Body of pancreas (tissue), 4 donors: ENCODE measurements at regions not wholly inside any gene's neighbourhood (a gene's known extent, or its start where the extent isn't known, plus 50 kb on each side); places are given as distances from the start of the nearest gene placed in this dataset.

Source experiments
- ATAC-seq: fragments of 150-250 bp; one replicate; pipeline ENCODE4 v1.9.1; 2016
- DNase-seq, 4 donors: peaks; one replicate each; pipeline ENCODE4 v3.0.0-alpha.2; 2019
- H3K27ac ChIP-seq, 4 donors: fragments of 200-600 bp; sonication (generic); 1 replicate in 3 of 4; 2 replicates in 1 of 4; pipeline versions ENCODE4 v1.5.1 to v1.6.1; 2016 to 2019; ENCODE audit warnings: mild to moderate bottlenecking in 1 of 4, mixed read lengths in 1 of 4, moderate library complexity in 1 of 4
- H3K27me3 ChIP-seq, 2 donors: fragments of 200-600 bp; sonication (generic); one replicate each; pipeline ENCODE4 v1.6.0; 2016; ENCODE audit warnings: mild to moderate bottlenecking in 1 of 2
- H3K36me3 ChIP-seq, 2 donors: fragments of 200-600 bp; sonication (generic); replicated peaks in 1 of 2; 2 replicates each; pipeline ENCODE4 v1.5.1; 2016; ENCODE audit warnings: low read depth in 2 of 2; ENCODE audit not compliant: insufficient read depth in 1 of 2
- H3K4me1 ChIP-seq: fragments of 200-600 bp; sonication (generic); one replicate; pipeline ENCODE4 v1.6.0; 2016
- H3K4me3 ChIP-seq, 2 donors: fragments of 200-600 bp; sonication (generic); 1 replicate in 1 of 2; 2 replicates in 1 of 2; pipeline ENCODE4 v1.5.1; 2016 to 2019
- H3K9me3 ChIP-seq, 3 donors: fragments of 200-600 bp; sonication (generic); 1 replicate in 2 of 3; 2 replicates in 1 of 3; pipeline ENCODE4 v1.5.1; 2016
- POLR2A ChIP-seq, 3 donors: fragments of 450-650 bp; IDR thresholded peaks; one replicate each; pipeline ENCODE4 v1.6.1; 2016; ENCODE audit warnings: antibody characterized with exemption in 3 of 3, mild to moderate bottlenecking in 2 of 3
- WGBS, 2 donors: methylation state at CpG; one replicate each; pipeline ENCODE4 v1.1.5; 2017; 5-methylcytosine and 5-hydroxymethylcytosine counted together
- intact Hi-C: fragments of 100-400 bp; cut with DNase I; formaldehyde crosslinking; loops from one replicate; pipeline ENCODE4 v1.15.1; 2023
- TF ChIP-seq, protein P1 (sequence below), 7 experiments: fragments of 450-650 bp in 4 of 7; fragments of 200-600 bp in 3 of 7; sonication (generic) in 3 of 7; IDR thresholded peaks; one replicate each; pipeline ENCODE4 v1.5.1; 2016 to 2019; ENCODE audit warnings: antibody characterized with exemption in 7 of 7

DNA sequence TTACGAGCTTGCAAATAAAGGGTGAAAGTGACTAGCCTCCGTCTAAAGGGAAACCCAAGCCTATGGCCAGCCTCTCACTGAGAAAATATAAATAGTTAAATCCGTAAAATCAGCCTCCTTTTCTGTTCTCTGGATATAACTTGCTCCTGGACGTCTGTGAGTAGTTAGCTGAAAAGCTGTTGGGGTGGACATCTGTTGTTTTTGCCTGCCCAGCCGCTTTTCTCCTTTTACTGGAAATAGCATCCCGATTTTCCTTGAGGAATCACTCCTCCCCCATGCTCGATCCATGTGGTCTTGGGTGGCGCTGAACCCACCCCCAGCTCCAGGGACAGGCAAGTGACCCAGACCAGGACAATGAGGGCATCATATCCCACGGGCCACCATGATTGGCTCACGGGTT, 291.5 kb upstream of the ZNF507 start:
- H3K36me3 ChIP-seq: no peaks in the 10 kb centered on the region
- TF ChIP-seq, protein P1, sequence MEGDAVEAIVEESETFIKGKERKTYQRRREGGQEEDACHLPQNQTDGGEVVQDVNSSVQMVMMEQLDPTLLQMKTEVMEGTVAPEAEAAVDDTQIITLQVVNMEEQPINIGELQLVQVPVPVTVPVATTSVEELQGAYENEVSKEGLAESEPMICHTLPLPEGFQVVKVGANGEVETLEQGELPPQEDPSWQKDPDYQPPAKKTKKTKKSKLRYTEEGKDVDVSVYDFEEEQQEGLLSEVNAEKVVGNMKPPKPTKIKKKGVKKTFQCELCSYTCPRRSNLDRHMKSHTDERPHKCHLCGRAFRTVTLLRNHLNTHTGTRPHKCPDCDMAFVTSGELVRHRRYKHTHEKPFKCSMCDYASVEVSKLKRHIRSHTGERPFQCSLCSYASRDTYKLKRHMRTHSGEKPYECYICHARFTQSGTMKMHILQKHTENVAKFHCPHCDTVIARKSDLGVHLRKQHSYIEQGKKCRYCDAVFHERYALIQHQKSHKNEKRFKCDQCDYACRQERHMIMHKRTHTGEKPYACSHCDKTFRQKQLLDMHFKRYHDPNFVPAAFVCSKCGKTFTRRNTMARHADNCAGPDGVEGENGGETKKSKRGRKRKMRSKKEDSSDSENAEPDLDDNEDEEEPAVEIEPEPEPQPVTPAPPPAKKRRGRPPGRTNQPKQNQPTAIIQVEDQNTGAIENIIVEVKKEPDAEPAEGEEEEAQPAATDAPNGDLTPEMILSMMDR (IDR thresholded peaks at IDR 0.05): no peak
- no peak for TF ChIP-seq POLR2A (IDR thresholded peaks at IDR 0.05)
- ATAC-seq (no peak), DNase-seq (no peak)
- no peaks in the 10 kb centered on the region for H3K9me3 ChIP-seq
- no peak overlapping the region for H3K4me3 ChIP-seq
- no peaks in the 10 kb centered on the region for H3K4me1 ChIP-seq
- 56 to 61% methylated on average over 9 to 10 of the region's 10 CpGs for WGBS, 2 donors
- no peaks in the 10 kb centered on the region for H3K27me3 ChIP-seq
- intact Hi-C loops: no loop called here
- H3K27ac ChIP-seq: no peak overlapping the region

DNA sequence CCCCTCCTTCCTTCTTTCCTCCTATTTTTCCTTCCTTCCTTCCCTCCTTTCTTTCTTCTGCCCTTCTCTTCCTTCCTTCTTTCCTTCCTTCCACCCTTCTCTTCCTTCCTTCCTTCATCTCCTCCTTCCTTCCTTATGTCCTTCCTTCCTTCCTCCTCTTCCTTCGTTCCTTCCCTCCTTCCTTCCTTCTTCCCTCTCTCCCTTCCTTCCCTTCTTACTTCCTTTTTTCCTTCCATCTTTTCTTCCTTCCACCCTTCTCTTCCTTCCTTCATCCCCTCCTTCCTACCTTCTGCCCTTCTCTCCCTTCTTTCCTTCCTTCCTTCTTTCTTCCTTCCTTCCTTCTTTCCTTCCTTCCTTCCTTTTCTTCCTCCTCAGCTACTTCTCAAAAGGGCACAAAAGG, 287.3 kb upstream of the ZNF507 start:
- Histone ChIP-seq H3K27me3 (no peaks in the 10 kb centered on the region), H3K4me1 (no peaks in the 10 kb centered on the region), H3K36me3 (no peaks in the 10 kb centered on the region), H3K4me3 (no peak overlapping the region), H3K9me3 (no peaks in the 10 kb centered on the region), H3K27ac (no peak overlapping the region)
- TF ChIP-seq, protein P1 (IDR thresholded peaks at IDR 0.05): no peak
- no peak for TF ChIP-seq POLR2A (IDR thresholded peaks at IDR 0.05)
- WGBS, 2 donors: 19 to 30% methylated on average over 1 of the region's 1 CpG
- no peak for ATAC-seq
- no peak for DNase-seq
- intact Hi-C loops: no loop called here

DNA sequence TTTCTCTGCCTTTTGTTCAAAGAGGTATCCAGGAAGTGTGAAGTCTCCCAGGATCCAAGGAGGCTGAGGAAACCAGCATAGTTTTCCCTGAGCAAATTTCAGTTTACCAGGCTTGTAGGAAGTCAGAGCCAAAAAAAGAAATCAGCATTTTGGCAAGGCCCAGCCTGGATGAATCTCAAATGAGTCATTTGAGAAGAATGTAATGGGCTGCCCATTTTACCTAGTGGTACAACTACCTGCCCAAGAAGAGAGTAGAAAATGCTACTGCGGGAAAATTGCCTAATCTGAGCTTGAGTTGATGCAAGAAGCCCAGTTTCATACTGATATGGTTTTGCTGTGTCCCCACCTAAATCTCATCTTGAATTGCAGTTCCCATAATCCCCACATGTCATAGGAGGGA, 284.1 kb upstream of the ZNF507 start:
- intact Hi-C loops: no loop called here
- 60 to 81% methylated on average over 1 of the region's 1 CpG for WGBS, 2 donors
- no peak for DNase-seq
- no peak for ATAC-seq
- Histone ChIP-seq H3K4me3 (no peak overlapping the region), H3K27ac (no peak overlapping the region), H3K36me3 (no peaks in the 10 kb centered on the region), H3K27me3 (no peaks in the 10 kb centered on the region), H3K9me3 (no peaks in the 10 kb centered on the region), H3K4me1 (no peaks in the 10 kb centered on the region)
- TF ChIP-seq, protein P1 (IDR thresholded peaks at IDR 0.05): no peak
- no peak for TF ChIP-seq POLR2A (IDR thresholded peaks at IDR 0.05)

DNA sequence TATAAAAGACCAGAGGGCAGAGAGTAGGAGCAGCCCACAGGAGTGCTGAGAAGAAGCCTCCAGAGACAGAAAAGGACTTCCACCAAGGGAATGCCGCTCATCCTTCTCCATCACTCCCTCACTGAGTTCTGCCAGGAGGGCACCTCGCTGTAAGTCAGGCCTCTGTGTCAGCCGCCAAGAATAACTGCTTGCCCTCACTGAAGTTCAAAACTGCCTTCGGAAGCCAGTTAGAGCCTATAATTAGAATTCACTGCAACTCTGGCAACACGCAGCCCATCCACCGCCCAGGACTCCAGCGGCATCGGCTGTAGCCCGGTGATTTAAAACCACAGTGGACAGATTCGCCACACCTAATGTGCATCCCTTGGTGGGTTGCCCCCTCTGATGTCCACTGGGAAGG, 281.8 kb upstream of the ZNF507 start:
- no peak for TF ChIP-seq POLR2A (IDR thresholded peaks at IDR 0.05)
- TF ChIP-seq, protein P1 (IDR thresholded peaks at IDR 0.05): no peak
- no peaks in the 10 kb centered on the region for H3K27me3 ChIP-seq
- 73 to 82% methylated on average over 10 of the region's 10 CpGs for WGBS, 2 donors
- no peak for DNase-seq
- no peaks in the 10 kb centered on the region for H3K4me1 ChIP-seq
- no peak overlapping the region for H3K27ac ChIP-seq
- ATAC-seq: no peak
- intact Hi-C loops: no loop called here
- H3K9me3 ChIP-seq: no peaks in the 10 kb centered on the region
- H3K36me3 ChIP-seq: no peaks in the 10 kb centered on the region
- H3K4me3 ChIP-seq: no peak overlapping the region

DNA sequence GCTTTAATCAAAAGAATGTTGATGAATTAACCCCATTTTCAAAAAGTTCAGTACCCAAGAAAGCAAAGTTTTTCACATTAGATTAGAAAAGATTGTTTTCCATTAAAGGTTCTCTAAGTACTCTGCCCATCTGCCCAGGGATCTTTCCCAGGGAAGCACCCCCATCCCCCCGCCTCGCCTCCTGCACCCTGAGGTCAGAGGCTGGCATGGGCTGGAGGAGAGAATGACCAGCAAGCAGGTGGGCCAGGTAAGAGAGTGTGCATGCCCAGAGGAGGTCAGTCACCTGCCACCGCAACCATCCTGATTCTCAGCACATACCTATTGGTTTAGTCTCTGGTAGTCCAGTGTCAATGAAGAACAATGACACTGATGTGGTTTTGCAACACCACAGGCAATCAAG, 279.4 kb upstream of the ZNF507 start:
- 71 to 79% methylated on average over 3 of the region's 3 CpGs for WGBS, 2 donors
- intact Hi-C loops: no loop called here
- H3K4me1 ChIP-seq: no peaks in the 10 kb centered on the region
- TF ChIP-seq, protein P1 (IDR thresholded peaks at IDR 0.05): no peak
- TF ChIP-seq POLR2A (IDR thresholded peaks at IDR 0.05): no peak
- ATAC-seq (no peak), DNase-seq (no peak)
- H3K4me3 ChIP-seq: no peak overlapping the region
- H3K27ac ChIP-seq: no peak overlapping the region
- no peaks in the 10 kb centered on the region for H3K9me3 ChIP-seq
- no peaks in the 10 kb centered on the region for H3K36me3 ChIP-seq
- no peaks in the 10 kb centered on the region for H3K27me3 ChIP-seq
